ENCODE measurements at regions not wholly inside any gene's neighbourhood (a gene's known extent, or its start where the extent isn't known, plus 50 kb on each side); places are given as distances from the start of the nearest gene placed in this dataset.

- TF ChIP-seq CTCF (IDR thresholded peaks at IDR 0.05) (no peak), POLR2A (IDR thresholded peaks at IDR 0.05) (no peak)
Observed at GRCh38 chrX:140149761-140150160, 184.4 kb upstream of the CXorf66 start.

Data from transverse colon (tissue), 3 donors.